Epidermal melanocyte (primary cell): ENCODE measurements at regions not wholly inside any gene's neighbourhood (a gene's known extent, or its start where the extent isn't known, plus 50 kb on each side); places are given as distances from the start of the nearest gene placed in this dataset.
A peak's percentile ranks its signal among the peaks of the same experiment; 100 is the strongest.
"Not testable (repeated sequence)": the region's sequence is repeated elsewhere in the genome, so short reads cannot be mapped to it uniquely, and the experiment has no call there.

Experiments
- DNase-seq: peaks from one replicate; pipeline ENCODE4 v3.0.0; 2011; ENCODE audit warnings: low spot score; ENCODE audit not compliant: insufficient read length

DNA sequence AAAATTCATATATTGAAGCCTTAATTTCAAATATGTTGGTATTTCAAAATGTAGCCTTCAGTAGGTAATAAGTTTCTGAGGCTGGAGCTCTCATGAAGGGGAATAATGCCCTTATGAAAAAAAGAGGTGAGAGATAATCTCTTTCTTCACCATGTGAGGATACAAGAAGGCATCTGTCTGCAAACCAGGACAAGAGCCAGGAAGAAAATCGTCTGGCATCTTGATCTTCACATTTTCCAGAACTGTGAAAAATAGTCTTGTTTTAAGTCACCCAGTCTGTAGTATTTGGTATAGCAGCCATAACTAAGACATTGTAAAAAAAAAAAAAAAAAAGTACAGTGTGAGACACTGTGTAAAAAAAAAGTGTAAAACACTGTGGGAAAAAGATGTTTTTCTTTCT lies 768.9 kb downstream of the TAF11L14 start:
- DNase-seq: no peak

DNA sequence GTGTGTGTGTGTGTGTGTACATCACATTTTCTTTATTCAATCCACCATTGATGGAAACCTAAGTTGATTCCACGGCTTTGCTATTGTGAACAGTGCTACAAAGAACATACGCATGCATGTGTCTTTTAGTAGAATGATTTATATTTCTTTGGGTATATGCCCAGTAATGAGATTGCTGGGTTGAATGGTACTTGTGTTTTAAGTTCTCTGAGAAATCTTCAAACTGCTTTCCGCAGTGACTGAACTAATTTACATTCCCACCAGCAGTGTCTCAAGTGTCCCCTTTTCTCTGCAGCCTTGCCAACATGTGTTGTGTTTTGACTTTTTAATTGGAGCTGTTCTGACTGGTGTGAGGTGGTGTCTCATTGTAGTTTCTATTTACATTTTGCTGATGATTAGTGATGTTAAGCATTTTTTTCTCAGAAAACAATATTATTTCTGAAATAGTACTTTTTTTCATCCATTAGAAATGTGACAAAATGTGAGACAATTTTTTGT lies 769.7 kb downstream of the TAF11L14 start:
- no peak for DNase-seq

DNA sequence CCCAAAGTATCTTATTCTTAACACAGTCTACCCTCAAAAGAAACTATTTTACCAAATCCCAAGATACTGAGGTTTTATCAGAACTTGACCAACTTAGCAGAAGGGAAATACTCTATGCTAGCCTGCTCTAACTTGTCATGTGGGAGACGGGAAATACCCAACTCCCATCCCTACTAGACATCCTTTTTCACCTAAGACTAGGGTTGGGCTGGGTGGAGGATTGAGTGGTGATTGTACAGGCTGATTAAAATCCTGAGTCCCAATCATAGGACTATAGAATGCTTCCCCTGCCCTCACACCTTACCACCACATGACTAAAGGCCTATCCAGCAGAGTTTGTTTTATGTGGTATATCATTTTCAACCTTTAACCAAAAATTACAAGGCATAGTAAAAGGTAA lies 786.5 kb downstream of the TAF11L14 start:
- DNase-seq: no peak

DNA sequence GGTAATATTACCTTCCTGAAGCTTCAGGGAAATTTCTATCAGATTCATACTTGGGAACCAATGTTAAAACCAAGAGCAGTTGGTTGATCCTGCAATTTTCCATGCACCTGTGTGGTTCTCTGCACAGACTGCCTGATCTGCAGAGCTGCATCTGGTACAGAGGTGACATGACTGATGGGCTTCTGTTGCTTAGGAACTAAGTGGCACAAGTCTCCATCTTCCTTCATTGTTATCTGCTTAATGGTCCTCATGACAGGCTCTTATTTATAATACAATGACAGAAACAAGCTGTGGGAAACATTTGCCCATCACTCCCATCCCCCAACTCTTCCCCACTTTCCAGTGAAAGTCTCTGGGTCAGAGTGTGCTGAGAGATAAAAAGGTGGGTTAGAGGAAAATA lies 799.1 kb downstream of the TAF11L14 start:
- DNase-seq: no peak

GRCh38 chr5:18438126-18438525 lies 803.9 kb downstream of the TAF11L14 start:
- no peak for DNase-seq

DNA sequence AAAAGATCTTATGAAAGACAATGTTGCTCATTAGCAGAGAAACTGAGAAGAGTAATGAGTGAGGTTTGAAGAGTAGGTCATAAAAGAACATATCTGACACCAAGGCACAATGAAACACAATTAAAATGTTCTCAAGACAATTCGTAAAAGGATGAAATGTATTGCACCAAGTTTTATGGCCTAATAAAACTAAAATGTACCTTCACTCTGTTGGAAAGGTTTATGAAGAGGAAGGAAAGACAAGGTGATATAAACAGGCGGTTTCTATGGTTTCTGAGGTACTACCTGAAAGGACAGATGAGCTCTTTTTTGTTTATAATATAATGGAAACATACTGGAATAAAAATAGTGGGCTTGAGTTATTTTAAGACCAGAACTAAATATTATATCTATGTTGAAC lies 821.3 kb downstream of the TAF11L14 start:
- DNase-seq: no peak

DNA sequence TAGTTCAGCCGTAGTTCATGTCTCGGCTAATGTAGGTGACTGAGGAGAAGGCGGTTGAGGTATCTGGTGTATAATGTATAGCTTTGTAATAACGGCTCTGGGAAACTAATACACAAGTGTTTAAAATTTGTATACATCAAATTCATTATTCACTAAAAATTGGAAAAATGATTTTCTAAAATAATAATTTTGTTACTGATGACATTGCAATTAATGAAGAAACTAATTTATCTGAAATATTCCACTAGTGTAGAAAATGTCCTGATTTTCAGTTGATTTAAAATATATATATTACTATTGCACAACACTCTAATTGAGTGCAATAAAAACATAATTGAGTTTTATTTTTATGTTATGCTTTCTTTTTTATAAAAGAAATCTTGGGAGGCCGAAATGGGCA lies 823.0 kb downstream of the TAF11L14 start:
- DNase-seq: no peak

- DNase-seq: no peak
Observed at GRCh38 chr5:18461766-18462165, 827.5 kb downstream of the TAF11L14 start.

DNA sequence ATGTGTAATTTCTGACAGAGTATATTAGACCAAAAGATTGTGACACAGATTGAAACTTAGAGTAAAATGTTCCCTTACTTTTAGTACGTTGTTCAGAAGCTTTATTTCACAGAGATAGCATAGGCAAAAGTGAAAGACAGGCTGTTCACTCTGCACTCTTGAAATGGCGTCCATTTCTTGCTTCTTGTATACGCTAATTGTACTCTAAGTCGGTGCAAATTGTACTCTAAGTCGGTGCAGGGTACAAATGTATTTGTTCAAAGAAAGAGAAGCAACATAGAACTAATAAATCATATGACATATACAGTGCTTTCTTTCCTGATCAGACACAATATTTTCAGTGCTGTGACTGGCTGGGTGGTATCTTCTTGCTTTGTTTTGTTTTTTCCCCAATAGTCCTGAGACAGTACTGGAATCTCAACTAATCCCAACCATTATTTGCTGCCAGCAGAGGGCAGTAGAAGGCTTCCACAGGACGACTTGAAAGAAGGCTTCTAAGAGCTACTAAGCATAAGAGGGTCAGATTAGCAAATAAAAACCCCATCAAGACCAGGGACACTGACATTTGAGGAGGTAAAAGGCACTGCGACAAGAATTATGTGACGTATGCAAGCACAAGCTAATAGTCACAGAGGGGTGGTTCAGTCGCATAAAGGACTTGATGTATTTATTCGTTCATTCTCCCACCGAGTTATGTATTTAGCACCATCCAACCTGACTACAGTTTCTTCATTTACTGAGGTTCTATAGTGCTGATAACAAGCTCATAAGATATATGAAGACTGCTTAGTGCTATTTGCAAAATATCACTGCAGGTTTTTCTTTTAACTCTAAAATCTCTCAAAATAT lies 831.8 kb downstream of the TAF11L14 start:
- peak; percentile 21 for DNase-seq

DNA sequence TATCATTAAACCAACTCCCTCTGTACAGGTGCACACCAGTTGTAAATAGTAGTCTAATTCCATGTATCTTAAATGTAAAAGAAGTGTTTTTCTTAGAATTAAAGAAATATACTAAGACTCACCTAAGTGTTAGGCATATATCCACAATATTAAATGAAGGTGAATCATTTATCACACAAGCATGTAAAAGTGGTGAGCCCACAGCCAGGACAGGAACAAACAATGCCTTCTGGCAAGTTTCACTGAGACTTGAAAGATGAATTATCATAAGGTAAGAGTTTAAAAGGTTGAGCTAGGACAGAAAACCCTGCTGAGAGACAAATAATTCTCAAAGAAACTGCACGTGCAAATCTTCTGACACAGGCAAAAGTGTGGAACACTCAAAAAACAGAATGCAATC lies 832.5 kb downstream of the TAF11L14 start:
- no peak for DNase-seq

DNA sequence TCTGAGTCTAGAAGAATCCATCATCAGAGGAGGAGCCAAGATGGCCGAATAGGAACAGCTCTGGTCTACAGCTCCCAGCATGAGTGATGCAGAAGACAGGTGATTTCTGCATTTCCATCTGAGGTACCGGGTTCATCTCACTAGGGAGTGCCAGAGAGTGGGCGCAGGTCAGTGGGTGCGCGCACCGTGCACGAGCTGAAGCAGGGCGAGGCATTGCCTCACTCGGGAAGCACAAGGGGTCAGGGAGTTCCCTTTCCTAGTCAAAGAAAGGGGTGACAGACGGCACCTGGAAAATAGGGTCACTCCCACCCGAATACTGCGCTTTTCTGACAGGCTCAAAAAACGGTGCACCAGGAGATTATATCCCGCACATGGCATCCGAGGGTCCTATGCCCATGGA lies 837.5 kb downstream of the TAF11L14 start:
- not testable (repeated sequence) for DNase-seq

GRCh38 chr5:18483451-18483850 lies 849.2 kb downstream of the TAF11L14 start:
- DNase-seq: no peak

GRCh38 chr5:18487928-18488480 lies 853.7 kb downstream of the TAF11L14 start:
- no peak for DNase-seq

- DNase-seq: no peak
Observed at GRCh38 chr5:18489703-18490102, 855.4 kb downstream of the TAF11L14 start.

- no peak for DNase-seq
Observed at GRCh38 chr5:18491349-18491748, 857.1 kb downstream of the TAF11L14 start.

DNA sequence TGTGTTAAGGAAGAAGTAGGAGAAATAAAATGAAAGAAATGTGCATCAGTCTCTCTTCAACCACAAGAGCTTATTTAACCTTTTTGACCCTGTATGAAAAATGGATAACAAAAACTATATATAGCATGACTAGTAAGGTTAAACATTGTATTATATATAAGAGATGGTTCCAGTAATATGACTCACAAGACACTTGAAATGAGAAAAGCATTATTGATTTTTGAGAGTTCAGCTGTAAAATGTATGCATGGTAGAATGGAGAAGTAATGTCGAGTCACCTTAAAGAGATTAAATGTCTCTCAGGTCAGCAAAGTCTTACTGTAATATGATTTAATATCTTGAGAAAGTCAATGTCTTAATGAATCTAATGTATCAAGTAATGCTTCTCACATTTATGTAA lies 860.9 kb downstream of the TAF11L14 start:
- no peak for DNase-seq

GRCh38 chr5:18496041-18496440 lies 861.8 kb downstream of the TAF11L14 start:
- no peak for DNase-seq

GRCh38 chr5:18497089-18497488 lies 862.8 kb downstream of the TAF11L14 start:
- DNase-seq: no peak

GRCh38 chr5:18503797-18504328 lies 869.6 kb downstream of the TAF11L14 start:
- no peak for DNase-seq

DNA sequence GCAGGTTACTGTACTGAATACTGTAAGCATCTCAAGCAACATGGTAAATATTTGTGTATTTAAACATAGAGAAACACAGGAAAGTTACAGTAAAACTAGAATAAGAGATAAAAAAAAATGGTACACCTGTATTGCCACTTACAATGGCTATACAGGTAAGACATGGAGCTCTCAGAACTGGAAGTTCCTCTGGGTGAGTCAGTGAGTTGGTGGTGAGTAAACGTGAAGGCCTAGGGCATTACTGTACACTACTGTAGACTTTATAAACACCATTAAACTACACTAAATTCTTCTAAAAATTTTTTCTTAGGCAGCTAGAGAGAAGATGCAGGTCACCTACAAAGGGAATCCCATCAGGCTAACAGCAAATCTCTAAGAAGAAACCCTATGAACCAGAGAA lies 872.9 kb downstream of the TAF11L14 start:
- no peak for DNase-seq

GRCh38 chr5:18517641-18518380 lies 883.6 kb downstream of the TAF11L14 start:
- no peak for DNase-seq

DNA sequence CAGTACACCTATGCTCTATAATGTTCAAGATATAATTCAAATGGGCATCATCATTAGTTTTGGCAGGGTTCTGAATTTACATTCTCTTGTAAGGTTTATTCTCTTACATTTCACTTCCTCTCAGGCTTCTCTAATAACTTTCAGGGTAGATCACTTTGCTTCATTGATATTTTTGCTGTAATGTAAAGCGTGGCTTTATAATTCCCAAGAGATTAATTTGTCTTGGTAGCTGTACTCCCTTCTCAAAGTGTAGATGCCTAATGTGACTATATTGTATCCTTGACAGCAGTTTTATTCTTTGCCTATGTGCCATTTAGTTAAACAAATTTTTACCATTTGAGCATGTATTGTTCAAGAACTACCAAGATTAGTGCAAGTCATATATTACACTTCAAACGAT lies 889.1 kb downstream of the TAF11L14 start:
- DNase-seq: no peak
